MM.1S (cell line): ENCODE measurements at regions not wholly inside any gene's neighbourhood (a gene's known extent, or its start where the extent isn't known, plus 50 kb on each side); places are given as distances from the start of the nearest gene placed in this dataset.

Source experiments
- EZH2 ChIP-seq: fragments of 300-600 bp; sonication (generic); optimal IDR thresholded peaks from 2 replicates; pipeline ENCODE3; 2017; ENCODE audit warnings: low read depth, mild to moderate bottlenecking, antibody characterized with exemption, low read length, mixed read lengths
- TF ChIP-seq, protein P1 (sequence below): fragments of 300-600 bp; sonication (generic); IDR thresholded peaks from 2 replicates; pipeline ENCODE4 v1.5.1; 2016; ENCODE audit warnings: antibody characterized with exemption, low read length, mixed read lengths

DNA sequence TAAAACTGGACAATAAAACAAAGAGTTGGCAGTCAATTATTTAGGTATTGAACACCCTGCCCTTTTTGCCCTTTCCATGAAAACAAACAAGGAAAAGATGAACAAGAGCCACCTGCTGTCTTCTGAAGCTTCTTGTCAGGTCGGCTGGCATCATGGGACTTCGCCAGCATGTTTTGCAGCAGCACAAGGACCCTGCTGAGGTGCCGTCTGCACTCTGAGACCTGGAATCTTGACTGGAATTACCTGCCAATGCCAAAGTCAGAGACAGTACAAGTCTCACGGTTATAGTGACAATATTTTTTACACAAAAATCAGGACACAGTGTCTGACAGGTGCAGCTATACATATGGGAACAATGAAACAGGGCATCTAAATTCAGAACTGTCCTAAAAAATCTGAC lies 284.5 kb downstream of the GASK1B start:
- TF ChIP-seq, protein P1, sequence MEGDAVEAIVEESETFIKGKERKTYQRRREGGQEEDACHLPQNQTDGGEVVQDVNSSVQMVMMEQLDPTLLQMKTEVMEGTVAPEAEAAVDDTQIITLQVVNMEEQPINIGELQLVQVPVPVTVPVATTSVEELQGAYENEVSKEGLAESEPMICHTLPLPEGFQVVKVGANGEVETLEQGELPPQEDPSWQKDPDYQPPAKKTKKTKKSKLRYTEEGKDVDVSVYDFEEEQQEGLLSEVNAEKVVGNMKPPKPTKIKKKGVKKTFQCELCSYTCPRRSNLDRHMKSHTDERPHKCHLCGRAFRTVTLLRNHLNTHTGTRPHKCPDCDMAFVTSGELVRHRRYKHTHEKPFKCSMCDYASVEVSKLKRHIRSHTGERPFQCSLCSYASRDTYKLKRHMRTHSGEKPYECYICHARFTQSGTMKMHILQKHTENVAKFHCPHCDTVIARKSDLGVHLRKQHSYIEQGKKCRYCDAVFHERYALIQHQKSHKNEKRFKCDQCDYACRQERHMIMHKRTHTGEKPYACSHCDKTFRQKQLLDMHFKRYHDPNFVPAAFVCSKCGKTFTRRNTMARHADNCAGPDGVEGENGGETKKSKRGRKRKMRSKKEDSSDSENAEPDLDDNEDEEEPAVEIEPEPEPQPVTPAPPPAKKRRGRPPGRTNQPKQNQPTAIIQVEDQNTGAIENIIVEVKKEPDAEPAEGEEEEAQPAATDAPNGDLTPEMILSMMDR: no peak
- no peak for TF ChIP-seq EZH2
